SU-DHL-6 (cell line): ENCODE measurements at regions not wholly inside any gene's neighbourhood (a gene's known extent, or its start where the extent isn't known, plus 50 kb on each side); places are given as distances from the start of the nearest gene placed in this dataset.
"Not testable (repeated sequence)": the region's sequence is repeated elsewhere in the genome, so short reads cannot be mapped to it uniquely, and the experiment has no call there.

Source experiments
- H2AFZ ChIP-seq: fragments of 200-600 bp; sonication (generic); 2 replicates; pipeline ENCODE4 v1.6.1; 2014; ENCODE audit warnings: low read depth, mild to moderate bottlenecking, moderate library complexity, mixed read lengths, antibody characterized with exemption, low read length; ENCODE audit not compliant: severe bottlenecking
- H3F3A ChIP-seq: fragments of 200-600 bp; shearing (Covaris generic); 2 replicates; pipeline ENCODE4 v1.6.0; 2016; ENCODE audit warnings: antibody characterized with exemption, mild to moderate bottlenecking; ENCODE audit not compliant: insufficient read depth
- H3K27ac ChIP-seq: fragments of 200-600 bp; sonication (generic); 2 replicates; pipeline ENCODE4 v1.5.1; 2016; ENCODE audit warnings: low read depth, mild to moderate bottlenecking, low read length, moderate library complexity, mixed read lengths
- H3K27me3 ChIP-seq: fragments of 200-600 bp; sonication (generic), shearing (Covaris generic); 2 replicates; pipeline ENCODE4 v1.6.0; 2014; ENCODE audit warnings: mild to moderate bottlenecking, low read length
- H3K36me3 ChIP-seq: fragments of 200-600 bp; sonication (generic); 2 replicates; pipeline ENCODE4 v1.6.1; 2014; ENCODE audit warnings: mild to moderate bottlenecking, low read length, mixed read lengths
- H3K4me2 ChIP-seq: fragments of 300-600, 200-600 bp; shearing (Covaris generic), sonication (generic); 2 replicates; pipeline ENCODE4 v1.6.0; 2014; ENCODE audit warnings: low read length, low read depth, mild to moderate bottlenecking; ENCODE audit not compliant: poor library complexity, severe bottlenecking
- H3K4me3 ChIP-seq: fragments of 200-600 bp; sonication (generic); 2 replicates; pipeline ENCODE4 v1.5.1; 2014; ENCODE audit warnings: antibody characterized with exemption, low read length, mild to moderate bottlenecking, mixed read lengths; ENCODE audit not compliant: insufficient read depth, poor library complexity, severe bottlenecking
- H3K79me2 ChIP-seq: fragments of 200-600 bp; sonication (generic); 2 replicates; pipeline ENCODE4 v1.6.1; 2014; ENCODE audit warnings: mild to moderate bottlenecking, low read length, moderate library complexity; ENCODE audit not compliant: insufficient read depth
- H3K9ac ChIP-seq: fragments of 200-600 bp; sonication (generic); 2 replicates; pipeline ENCODE4 v1.7.0; 2014; ENCODE audit warnings: mild to moderate bottlenecking, low read length
- H3K9me2 ChIP-seq: fragments of 200-600 bp; sonication (generic); replicated peaks from 2 replicates; pipeline ENCODE4 v1.6.1; 2014; ENCODE audit warnings: low read length; ENCODE audit not compliant: insufficient read depth
- H3K9me3 ChIP-seq: fragments of 200-600 bp; sonication (generic); 2 replicates; pipeline ENCODE4 v1.6.1; 2014; ENCODE audit warnings: low read length, mixed read lengths; ENCODE audit not compliant: insufficient read depth
- H4K20me1 ChIP-seq: fragments of 200-600 bp; sonication (generic); 2 replicates; pipeline ENCODE4 v1.6.1; 2014; ENCODE audit warnings: low read depth, mild to moderate bottlenecking, antibody characterized with exemption, low read length, moderate library complexity, mixed read lengths
- EZH2phosphoT487 ChIP-seq: fragments of 200-600 bp; sonication (generic), shearing (Covaris generic); conservative IDR thresholded peaks from 2 replicates; pipeline ENCODE4 v1.6.1; 2018; ENCODE audit warnings: mild to moderate bottlenecking, antibody characterized with exemption, low read length, moderate library complexity, mixed read lengths
- TF ChIP-seq, protein P1 (sequence below): fragments of 200-600 bp; sonication (generic); IDR thresholded peaks from one replicate; pipeline ENCODE4 v1.5.1; 2017; ENCODE audit warnings: antibody characterized with exemption, mild to moderate bottlenecking, low read length, moderate library complexity; ENCODE audit not compliant: insufficient read depth, poor library complexity, severe bottlenecking

- Histone ChIP-seq H3K9ac (no peak overlapping the region), H3K4me3 (no peak overlapping the region), H3K9me2 (no peaks in the 10 kb centered on the region), H2AFZ (no peak overlapping the region), H3K79me2 (no peaks in the 10 kb centered on the region), H3F3A (no peaks in the 10 kb centered on the region), H3K9me3 (no peaks in the 10 kb centered on the region), H3K27ac (no peak overlapping the region), H4K20me1 (no peaks in the 10 kb centered on the region), H3K27me3 (no peaks in the 10 kb centered on the region), H3K4me2 (no peak overlapping the region), H3K36me3 (no peaks in the 10 kb centered on the region)
- no peak for TF ChIP-seq EZH2phosphoT487
- TF ChIP-seq, protein P1, sequence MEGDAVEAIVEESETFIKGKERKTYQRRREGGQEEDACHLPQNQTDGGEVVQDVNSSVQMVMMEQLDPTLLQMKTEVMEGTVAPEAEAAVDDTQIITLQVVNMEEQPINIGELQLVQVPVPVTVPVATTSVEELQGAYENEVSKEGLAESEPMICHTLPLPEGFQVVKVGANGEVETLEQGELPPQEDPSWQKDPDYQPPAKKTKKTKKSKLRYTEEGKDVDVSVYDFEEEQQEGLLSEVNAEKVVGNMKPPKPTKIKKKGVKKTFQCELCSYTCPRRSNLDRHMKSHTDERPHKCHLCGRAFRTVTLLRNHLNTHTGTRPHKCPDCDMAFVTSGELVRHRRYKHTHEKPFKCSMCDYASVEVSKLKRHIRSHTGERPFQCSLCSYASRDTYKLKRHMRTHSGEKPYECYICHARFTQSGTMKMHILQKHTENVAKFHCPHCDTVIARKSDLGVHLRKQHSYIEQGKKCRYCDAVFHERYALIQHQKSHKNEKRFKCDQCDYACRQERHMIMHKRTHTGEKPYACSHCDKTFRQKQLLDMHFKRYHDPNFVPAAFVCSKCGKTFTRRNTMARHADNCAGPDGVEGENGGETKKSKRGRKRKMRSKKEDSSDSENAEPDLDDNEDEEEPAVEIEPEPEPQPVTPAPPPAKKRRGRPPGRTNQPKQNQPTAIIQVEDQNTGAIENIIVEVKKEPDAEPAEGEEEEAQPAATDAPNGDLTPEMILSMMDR = peak; percentile 65
Measured at GRCh38 chr2:75403991-75404428, 156.7 kb downstream of the EVA1A start.

- no peak overlapping the region for H3K27ac ChIP-seq
- H4K20me1 ChIP-seq = no peaks in the 10 kb centered on the region
- no peak overlapping the region for H3K4me3 ChIP-seq
- no peaks in the 10 kb centered on the region for H3K9me3 ChIP-seq
- H3K9me2 ChIP-seq = no peaks in the 10 kb centered on the region
- H3K9ac ChIP-seq = no peak overlapping the region
- H3F3A ChIP-seq = no peaks in the 10 kb centered on the region
- TF ChIP-seq, protein P1 = no peak
- no peak for TF ChIP-seq EZH2phosphoT487
- no peaks in the 10 kb centered on the region for H3K79me2 ChIP-seq
- no peaks in the 10 kb centered on the region for H3K27me3 ChIP-seq
- no peak overlapping the region for H2AFZ ChIP-seq
- no peaks in the 10 kb centered on the region for H3K36me3 ChIP-seq
- H3K4me2 ChIP-seq = no peak overlapping the region
Measured at GRCh38 chr2:75396314-75396713, 164.4 kb downstream of the EVA1A start.

DNA sequence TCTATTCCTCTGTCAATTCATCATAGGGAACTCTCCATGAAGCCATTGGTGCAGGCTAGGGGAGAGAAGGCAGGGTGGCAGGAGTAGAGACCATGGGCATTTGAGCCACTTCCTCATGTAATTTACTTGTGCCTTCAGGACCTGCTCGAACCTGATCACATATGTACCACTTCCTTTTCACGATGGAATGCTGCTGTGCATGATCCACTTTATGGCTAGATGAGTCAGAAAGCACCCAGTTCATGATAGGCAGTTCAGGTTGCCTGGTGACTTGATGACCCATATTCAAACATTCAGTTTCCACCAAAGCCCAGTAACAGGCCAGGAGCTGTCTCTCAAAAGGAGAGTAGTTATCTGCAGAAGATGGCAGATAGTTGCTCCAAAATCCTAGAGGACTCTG is 166.0 kb downstream of the EVA1A start:
- H3K27me3 ChIP-seq, H3K79me2 ChIP-seq, H3K9ac ChIP-seq, H3K9me3 ChIP-seq, H3K27ac ChIP-seq, H3K36me3 ChIP-seq, H3K9me2 ChIP-seq, H3K4me2 ChIP-seq, H3K4me3 ChIP-seq, H4K20me1 ChIP-seq, H3F3A ChIP-seq, H2AFZ ChIP-seq: not testable (repeated sequence)

DNA sequence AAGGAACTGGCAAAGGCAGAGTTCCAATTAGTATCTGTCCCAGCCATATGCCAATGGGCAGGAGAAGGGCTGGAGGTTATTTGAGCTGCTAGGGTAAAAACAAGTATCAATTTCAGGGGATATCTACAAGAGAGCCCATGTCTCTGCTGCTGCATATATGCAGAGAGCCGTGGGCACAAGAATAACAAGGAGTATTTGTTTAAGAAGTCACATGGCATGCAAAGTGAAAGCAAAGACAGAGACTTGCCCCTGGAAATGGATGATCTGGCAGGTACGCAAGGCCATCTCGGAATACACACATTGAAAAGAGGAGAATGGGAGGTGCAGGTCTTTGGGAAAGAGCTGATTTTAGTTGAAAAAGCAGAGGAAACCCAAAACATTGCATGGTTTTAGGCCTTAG is 170.6 kb downstream of the EVA1A start:
- Histone ChIP-seq H4K20me1 (no peaks in the 10 kb centered on the region), H3K4me2 (no peak overlapping the region), H3F3A (no peaks in the 10 kb centered on the region), H3K27ac (no peak overlapping the region), H3K9ac (no peak overlapping the region), H2AFZ (no peak overlapping the region), H3K36me3 (no peaks in the 10 kb centered on the region), H3K79me2 (no peaks in the 10 kb centered on the region), H3K9me2 (no peaks in the 10 kb centered on the region), H3K27me3 (no peaks in the 10 kb centered on the region), H3K9me3 (no peaks in the 10 kb centered on the region), H3K4me3 (no peak overlapping the region)
- TF ChIP-seq, protein P1 = no peak
- TF ChIP-seq EZH2phosphoT487 = no peak
